GM21515 (cell line): ENCODE measurements at regions not wholly inside any gene's neighbourhood (a gene's known extent, or its start where the extent isn't known, plus 50 kb on each side); places are given as distances from the start of the nearest gene placed in this dataset.

Experiments used
- ATAC-seq: cut with Tn5 transposase; IDR thresholded peaks from one replicate; pipeline ENCODE4 v1.9.1; 2021; ENCODE audit not compliant: unreplicated experiment

DNA sequence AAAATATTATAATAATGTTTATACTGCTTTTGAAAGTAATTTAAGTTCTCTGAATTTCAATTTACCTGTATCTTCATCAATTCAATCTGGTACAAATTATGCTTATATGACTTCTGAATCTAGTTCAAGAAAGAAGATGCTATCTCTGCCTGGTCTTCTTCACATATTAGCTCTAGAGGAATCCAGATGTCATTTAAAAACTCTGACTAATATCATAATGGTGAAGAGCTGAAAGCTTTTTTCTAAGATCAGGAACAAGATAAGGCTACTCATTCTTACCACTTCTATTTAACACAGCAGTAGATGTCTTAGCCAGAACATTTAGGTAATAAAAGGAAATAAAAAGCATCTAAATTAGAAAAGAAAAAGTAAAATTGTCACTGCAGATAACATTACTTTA, 636.1 kb downstream of the ARAP2 start:
- ATAC-seq: no peak

DNA sequence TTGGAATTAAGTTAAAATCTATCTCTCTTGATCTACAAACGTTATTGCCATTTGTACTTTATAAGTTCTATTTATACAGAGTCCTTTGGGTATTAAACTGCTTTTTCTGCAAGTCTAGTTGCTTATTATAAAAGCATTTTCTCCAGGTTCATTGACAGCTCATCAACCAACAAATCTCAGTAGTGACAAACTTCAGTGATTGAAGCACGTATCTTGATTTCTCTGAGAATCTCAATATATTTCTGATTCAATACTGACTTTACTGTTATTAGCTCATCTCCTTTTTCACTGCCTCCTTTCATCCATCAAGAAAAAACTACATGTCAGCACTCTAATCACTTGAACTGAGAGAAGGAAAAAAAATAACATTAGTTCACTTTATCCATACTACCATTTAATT, 630.2 kb downstream of the ARAP2 start:
- ATAC-seq: no peak

DNA sequence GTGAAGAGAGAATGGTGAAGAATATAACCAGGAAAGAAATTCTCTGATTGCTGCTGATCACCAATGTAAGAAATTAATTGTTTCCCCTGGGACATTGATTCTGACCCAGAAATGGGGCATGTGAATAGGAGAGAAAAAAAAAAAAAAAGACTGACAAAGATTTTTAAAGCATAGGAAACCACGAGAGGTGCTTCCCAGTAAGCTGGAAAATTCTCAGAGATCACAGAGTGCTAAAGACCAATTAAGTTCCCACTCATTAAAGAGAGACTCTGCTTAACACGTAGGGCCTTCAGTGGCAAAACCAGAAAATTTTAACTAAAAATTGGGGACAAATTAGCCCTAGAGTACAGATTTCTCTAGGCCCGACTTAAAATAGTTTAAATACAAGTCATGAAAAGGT, 604.4 kb downstream of the ARAP2 start:
- ATAC-seq: no peak

DNA sequence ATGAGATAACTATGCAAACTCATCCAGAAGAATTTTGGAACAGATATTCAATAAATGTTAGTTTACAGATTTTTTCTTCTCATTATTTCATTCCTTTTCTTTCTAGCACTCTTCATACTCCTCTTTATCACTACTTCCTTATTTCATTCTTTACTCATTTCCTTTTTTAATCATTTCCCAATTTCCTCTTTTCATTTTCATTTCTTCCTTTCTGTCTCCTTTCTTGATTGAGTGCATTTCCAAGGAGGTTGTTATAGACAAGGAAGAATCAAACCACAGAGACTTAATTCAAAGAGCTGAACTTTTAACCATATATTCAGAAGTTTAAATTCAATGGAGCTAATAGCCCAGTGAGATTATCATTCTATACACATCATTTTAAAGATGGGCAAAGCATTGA, 600.7 kb downstream of the ARAP2 start:
- no peak for ATAC-seq

DNA sequence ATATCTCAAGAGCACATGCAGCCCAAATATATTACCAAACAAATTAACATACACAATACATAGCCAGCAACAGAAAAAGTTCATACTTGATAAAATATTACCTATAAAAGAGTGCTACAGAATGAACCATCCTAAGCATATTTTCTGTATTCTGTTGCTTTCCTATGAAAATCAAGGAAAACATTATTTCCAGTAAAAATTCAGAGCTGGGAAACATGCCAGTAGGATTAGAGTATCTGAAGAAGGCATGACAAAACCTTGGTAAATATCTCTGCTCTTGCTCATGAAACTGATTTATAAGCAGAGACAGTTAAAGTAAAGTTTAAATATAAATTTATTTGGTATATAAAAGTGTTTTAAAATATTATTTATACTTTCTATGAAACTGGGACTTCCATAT, 599.7 kb downstream of the ARAP2 start:
- no peak for ATAC-seq

DNA sequence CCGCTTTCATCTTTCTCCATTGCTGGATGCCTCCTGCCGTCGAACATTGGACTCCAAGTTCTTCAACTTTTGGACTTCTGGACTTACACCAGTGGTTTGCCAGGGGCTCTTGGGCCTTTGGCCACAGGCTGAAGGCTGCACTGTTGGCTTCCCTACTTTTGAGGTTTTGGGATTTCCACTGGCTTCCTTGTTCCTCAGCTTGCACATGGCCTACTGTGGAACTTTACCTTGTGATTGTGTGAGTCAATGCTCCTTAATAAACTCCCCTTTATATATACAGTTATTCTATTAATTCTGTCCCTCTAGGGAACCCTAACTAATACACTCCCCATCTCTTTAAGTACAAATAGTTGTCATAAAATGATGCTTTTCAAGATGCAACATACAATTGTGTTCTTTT, 595.3 kb downstream of the ARAP2 start:
- ATAC-seq: no peak

DNA sequence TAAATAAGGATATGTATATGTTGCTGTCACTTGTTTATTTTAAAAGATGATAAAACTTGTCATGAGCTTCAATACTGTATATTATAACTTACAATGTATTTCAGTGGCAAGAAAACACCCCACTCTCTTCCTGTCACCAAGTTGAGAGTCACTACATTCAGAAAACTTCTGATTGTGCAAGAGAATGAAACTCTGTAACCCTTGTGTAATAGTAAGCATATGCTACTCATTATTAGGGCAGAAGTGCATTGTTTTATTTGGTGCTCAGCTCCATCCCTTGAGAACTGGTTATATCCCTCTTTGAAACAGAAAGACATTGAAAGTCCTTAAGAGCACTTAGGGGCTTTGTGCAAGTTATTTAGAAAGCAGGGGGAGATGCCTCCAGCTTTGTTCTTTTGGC, 594.5 kb downstream of the ARAP2 start:
- ATAC-seq: no peak

DNA sequence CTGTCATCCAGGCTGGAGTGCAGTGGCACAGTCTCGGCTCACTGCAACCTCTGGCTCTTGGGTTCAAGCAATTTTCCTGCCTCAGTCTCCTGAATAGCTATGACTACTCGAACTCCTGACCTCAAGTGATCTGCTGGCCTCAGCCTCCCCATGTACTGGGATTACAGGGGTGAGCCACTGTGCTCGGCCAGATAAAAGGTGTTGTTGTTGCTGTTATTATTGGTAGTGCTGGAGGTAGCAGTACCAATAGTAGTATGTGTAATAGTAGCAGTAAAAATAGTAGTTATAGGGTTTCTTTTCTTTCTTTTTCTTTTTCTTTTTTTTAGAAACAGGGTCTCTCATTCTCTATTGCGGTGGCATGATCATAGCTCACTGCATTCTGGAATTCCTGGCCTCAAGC, 592.1 kb downstream of the ARAP2 start:
- ATAC-seq: no peak

DNA sequence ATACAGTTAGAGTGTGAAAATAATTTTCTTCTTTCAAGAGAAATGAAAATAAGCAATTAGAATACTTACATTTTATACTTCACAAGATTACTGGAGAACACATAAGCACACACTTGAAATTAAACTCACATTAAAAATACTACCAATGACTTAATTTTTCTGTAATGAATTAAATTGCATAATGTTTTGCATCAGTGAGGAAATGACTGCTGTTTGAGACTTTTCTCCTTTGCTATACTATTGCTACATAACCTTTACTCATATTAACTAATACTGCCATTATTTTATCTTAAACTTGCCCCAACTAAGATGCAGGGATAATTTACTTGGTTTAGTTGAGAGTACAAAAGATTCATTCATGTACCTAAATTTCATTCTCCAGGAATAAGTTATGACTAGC, 590.9 kb downstream of the ARAP2 start:
- ATAC-seq: no peak

DNA sequence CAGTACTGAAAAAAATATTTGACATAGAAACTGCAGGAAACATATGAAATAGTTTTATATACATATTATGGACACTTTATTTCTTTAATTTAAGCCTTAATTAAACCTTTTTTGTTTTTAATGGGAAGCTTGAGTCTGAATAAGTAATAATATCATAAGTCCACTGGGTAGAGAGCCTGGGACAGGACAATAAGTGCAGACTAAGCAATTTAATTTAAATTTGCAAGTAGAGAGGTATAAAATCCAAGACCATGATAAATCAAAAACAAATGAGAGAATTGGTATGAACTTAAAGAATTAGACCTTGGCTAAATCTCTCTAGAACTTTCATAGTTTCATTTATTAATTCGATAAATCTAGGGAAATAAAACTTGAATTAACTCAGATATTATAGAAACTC, 571.2 kb downstream of the ARAP2 start:
- no peak for ATAC-seq

DNA sequence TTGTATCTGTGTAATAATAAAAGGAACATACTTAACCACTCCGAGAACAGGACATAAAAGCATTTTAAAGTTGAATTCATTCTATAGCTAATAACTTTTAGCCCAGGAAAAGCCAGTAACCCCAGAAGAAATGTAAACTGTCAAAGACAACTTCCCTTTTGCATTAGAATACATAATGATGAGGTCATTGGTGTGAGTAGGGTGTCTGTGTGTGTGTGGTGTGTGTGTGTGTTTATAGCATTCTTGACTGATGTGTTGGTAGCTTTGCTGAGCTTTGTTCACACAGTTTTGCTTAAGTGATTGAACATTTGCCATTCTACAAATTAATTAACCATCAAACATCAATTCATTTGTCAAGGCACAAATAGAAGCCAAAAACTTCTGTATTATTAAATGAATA, 559.6 kb downstream of the ARAP2 start:
- ATAC-seq: no peak

DNA sequence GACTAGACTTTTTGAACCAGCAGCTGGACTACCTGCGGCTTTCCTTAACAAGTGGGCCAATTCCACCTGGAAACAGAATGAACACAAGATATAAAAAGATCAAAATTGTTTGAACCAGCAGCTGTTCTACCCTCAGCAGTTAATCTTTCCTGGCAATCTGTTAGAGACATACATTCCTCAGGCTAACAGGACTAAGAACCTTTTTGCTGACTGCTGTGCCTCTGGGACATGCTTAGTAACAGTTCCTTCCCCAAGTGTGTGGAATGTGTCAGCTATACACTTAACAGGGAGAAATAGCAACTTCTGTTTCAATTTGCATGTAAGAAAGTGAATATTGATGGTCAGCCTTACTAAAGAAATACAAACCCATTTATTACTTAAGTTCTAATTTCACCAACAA, 554.4 kb downstream of the ARAP2 start:
- ATAC-seq: no peak

DNA sequence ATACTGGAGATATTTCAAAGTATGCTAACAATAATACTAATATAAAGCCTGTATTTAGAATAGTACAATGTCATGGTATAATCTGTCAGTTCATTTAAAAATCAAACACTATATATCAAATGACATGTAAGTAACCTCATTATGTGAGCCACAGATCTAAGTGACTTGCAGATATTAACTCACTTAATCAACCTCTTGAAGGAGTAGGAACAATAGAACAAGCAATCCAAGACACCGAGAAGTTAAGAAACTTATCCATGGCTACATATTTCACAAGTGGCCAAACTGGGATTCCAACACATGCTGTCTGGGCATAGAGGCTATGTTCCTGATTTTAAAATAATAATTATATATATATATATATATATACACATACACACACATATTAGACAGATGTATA, 554.0 kb downstream of the ARAP2 start:
- ATAC-seq: no peak

DNA sequence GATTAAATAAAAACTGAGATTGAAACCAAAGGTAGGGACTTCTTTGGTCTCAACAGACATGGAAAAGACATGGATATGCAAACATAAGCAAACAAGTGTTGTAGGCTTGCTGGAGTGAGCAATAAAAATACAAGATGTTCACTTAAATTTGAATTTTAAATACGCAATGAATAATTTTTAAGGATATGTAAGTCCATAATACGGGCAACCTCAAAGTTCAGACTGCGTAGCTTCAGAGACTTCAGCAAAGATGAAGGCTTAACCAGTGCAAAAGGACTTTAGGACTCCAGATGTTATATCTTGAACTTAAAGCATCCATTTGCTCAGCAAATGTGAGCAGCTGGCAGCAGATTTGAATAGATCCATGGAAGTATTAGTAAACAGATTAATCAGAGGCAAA, 549.3 kb downstream of the ARAP2 start:
- no peak for ATAC-seq

DNA sequence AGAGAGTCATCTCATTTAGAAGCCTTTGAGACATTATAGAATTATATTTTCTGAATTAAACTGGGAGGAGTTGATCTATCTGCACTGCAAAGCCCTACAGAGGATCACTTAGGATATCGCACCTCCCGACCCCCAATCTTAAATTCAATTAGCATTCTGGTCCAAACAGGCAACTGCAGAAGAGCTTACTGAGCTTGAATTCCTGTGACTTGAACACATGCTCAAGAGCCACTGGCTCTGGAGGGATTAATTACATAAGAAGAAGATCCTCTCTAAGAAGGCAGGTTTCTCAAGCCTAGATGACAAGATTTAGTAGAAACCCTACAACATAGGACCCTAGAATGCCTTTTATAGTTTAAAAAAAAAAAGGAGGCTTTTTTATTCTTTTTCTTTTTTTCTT, 548.9 kb downstream of the ARAP2 start:
- ATAC-seq: no peak

DNA sequence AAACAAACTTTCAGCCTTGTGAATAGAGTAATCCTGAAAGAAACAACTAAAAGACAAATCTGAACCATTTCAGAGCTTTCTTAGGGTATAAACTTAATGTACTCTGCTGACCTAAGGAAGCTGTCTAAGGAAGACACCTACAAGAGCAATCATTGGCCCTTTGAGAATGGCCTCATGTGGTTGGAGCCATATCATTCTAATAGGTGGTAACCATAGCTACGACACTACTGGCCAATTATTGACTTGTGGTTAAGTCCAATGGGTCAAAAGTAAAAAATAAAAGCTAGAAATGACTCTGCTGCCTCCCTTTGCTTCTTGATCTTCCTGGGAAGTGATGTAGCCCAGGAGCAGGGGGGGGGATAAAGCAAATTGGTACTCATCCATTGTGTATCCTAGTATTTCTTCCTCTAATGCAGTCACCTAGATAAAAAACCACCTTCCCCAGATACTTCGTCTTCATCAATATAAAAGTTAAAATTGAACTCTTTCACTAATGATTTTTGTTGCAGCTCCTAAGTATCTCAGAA, 547.0 kb downstream of the ARAP2 start:
- no peak for ATAC-seq

DNA sequence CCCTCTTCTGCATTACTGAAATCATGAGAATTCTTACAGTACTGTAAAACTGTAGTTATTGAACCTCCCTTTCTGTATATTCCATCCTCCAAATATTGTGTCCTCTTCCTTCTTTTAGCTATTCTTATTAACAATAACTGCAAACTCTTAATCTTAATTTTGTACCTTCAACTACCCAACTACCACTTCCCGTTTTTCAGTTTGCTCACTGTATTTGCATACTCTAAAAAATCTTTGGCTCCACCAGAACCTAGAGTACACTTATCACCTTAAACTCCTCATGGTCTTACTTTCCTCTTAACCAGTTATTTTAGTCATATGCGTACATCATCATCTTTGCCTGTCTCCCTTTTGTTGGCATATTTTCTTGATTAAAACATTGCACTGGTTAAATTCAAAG, 543.7 kb downstream of the ARAP2 start:
- ATAC-seq: no peak

DNA sequence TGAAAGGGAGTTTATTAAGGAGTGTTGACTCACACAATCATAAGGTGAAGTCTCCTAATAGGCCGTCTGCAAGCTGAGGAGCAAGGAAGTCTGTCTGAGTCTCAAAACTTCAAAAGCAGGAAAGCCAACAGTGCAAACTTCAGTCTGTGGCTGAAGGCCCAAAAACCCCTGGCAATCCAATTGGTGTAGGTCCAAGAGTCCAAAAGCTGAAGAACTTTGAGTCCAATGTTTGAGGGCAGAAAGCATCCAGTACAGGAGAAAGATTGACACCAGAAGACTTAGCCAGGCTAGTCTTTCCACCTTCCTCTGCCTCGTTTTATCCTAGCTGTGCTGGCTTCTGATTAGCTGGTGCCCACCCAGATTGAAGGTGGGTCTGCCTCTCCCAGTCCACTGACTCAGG, 535.2 kb downstream of the ARAP2 start:
- ATAC-seq: no peak

DNA sequence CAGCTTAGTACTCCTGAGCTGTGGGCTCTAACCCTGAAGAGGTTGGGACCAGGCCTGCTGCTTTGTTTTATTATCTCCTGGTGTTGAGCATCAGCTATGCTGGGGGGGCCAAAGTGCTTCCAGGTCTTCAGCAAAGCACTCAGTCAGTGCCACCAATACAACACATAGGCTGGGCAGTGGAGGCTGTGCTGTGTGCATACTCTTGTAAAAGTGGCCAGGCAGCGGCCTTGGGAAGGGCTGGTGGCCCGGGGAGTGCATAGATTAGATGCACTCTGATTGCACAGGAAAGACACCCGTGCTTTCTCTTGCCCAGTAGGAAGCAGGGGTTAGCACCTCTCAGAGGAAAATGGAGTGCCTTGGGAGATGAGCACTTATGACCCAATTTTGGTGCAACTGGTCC, 534.0 kb downstream of the ARAP2 start:
- no peak for ATAC-seq

DNA sequence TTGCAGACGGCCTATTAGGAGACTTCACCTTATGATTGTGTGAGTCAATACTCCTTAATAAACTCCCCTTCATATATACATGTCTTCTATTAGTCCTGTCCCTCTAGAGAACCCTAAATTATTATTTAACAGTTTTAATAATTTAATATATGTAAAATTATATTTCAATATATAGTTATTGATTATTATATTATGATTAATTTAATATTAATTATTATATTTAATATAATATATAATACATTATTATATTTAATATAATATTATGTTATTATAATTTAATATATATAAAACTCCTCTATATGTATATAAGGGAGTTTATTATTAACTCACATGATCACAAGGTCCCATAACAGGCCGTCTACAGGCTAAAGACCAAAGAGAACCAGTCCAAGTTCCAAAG, 533.2 kb downstream of the ARAP2 start:
- no peak for ATAC-seq

DNA sequence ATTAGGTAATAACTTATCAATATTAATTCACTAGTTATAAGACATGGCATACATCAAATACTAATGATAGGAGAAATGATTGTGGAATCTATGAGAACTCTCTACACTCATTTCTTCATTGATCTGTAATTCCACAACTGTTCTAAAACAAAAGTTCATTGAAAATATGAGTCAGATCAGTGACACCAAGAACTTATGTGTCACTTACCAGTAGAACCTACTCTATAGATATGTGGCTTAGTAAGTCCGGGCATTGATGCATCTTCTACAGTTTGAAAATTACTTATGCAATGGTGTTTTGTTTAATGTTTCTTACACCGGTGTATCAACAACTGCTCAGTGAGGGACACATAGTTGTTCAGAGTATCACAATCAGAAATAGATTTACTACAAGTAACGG, 520.3 kb downstream of the ARAP2 start:
- ATAC-seq: no peak

DNA sequence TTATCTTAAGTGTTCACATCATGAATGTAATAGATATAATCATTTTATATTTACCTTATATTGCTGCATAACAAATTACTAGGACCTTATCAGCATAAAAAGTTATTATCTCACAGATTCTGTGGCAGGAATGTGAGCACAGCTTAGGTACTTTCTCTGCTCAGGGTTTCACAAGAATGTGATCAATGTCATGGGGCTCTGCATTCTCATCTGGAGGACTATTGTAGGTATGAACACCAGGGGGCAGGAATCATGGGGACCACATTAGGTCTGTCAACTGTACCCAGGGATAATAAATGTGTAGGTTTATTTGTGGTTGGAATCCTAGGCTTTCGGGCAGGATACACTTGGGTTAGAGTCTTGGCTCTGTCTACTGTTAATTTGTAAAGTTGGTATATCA, 519.2 kb downstream of the ARAP2 start:
- no peak for ATAC-seq

DNA sequence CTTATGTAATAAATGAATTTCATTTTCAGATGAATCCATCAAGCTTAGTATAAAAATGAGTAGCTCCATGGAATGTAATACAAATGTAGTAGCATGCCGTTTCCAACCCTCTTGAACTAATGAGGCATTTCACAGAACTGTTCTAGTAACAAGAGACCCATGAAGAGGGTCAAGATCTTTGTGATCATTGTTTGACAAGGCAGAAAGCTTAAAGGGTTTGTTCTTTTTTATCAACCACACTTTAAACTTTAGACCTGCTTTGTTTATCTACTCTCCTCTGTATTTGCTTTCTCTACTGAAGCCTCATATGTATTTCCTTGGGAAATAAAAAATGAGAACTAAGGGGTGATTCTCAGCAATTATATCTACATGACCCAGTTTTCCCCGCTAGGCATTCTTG, 513.9 kb downstream of the ARAP2 start:
- ATAC-seq: no peak
